HG03045 (cell line): ENCODE measurements at regions not wholly inside any gene's neighbourhood (a gene's known extent, or its start where the extent isn't known, plus 50 kb on each side); places are given as distances from the start of the nearest gene placed in this dataset.

Experiments
- ATAC-seq: cut with Tn5 transposase; IDR thresholded peaks from one replicate; pipeline ENCODE4 v1.9.1; 2021; ENCODE audit warnings: mild to moderate bottlenecking, moderate library complexity; ENCODE audit not compliant: unreplicated experiment

- ATAC-seq, result no peak
These were observed 60.4 kb upstream of the OBI1 start for GRCh38 chr13:78719367-78719766.

- no peak for ATAC-seq
These were observed 55.8 kb upstream of the OBI1 start for GRCh38 chr13:78714717-78715116.

- no peak for ATAC-seq
These were observed 53.9 kb upstream of the OBI1 start for GRCh38 chr13:78712831-78713230.

- no peak for ATAC-seq
These were observed 50.1 kb upstream of the OBI1 start for GRCh38 chr13:78709028-78709427.
